Epithelial cell of proximal tubule (primary cell): ENCODE measurements at regions not wholly inside any gene's neighbourhood (a gene's known extent, or its start where the extent isn't known, plus 50 kb on each side); places are given as distances from the start of the nearest gene placed in this dataset.

ENCODE experiments used
- DNase-seq: peaks from one replicate; pipeline ENCODE4 v3.0.0-alpha.2; 2011; ENCODE audit warnings: low read depth
- H3K4me3 ChIP-seq: 2 replicates; pipeline ENCODE4 v1.5.1; 2011; ENCODE audit warnings: low read depth, mild to moderate bottlenecking, low read length
- CTCF ChIP-seq: conservative IDR thresholded peaks from 2 replicates; pipeline ENCODE4 v1.5.1; 2012; ENCODE audit warnings: low read depth, mild to moderate bottlenecking, low read length

- DNase-seq = no peak
- no peak for TF ChIP-seq CTCF
- no peak overlapping the region for H3K4me3 ChIP-seq
Measured at GRCh38 chrX:109842611-109843010, 109.6 kb upstream of the ACSL4 start.

- no peak overlapping the region for H3K4me3 ChIP-seq
- no peak for TF ChIP-seq CTCF
- no peak for DNase-seq
Measured at GRCh38 chrX:109843963-109844751, 111.1 kb upstream of the ACSL4 start.

- TF ChIP-seq CTCF = no peak
- H3K4me3 ChIP-seq = no peak overlapping the region
- DNase-seq = no peak
Measured at GRCh38 chrX:109844986-109845385, 111.9 kb upstream of the ACSL4 start.

GRCh38 chrX:109845996-109846395 lies 112.9 kb upstream of the ACSL4 start:
- H3K4me3 ChIP-seq = no peak overlapping the region

GRCh38 chrX:109847257-109848187 lies 114.5 kb upstream of the ACSL4 start:
- TF ChIP-seq CTCF = no peak
- DNase-seq = peak; percentile 91
- H3K4me3 ChIP-seq = no peak overlapping the region

More at GRCh38 chrX:109845996-109846395, 112.9 kb upstream of the ACSL4 start:
- DNase-seq = no peak
- no peak for TF ChIP-seq CTCF

- no peak for DNase-seq
- no peak for TF ChIP-seq CTCF
Measured at GRCh38 chrX:109848461-109849050, 115.5 kb upstream of the ACSL4 start.

More at GRCh38 chrX:109848461-109849050, 115.5 kb upstream of the ACSL4 start:
- no peak overlapping the region for H3K4me3 ChIP-seq
